ENCODE measurements at regions not wholly inside any gene's neighbourhood (a gene's known extent, or its start where the extent isn't known, plus 50 kb on each side); places are given as distances from the start of the nearest gene placed in this dataset.

- TF ChIP-seq CTCF (optimal IDR thresholded peaks at IDR 0.05 in 1 of 3, IDR thresholded peaks at IDR 0.05 in 1 of 3, conservative IDR thresholded peaks at IDR 0.05 in 1 of 3; ENCODE audit: extremely low read depth in 1 of 3, insufficient read depth in 2 of 3, low read length in 3 of 3) (no peak), EZH2 (IDR thresholded peaks at IDR 0.05; ENCODE audit: low read length) (no peak)
These were observed 64.3 kb upstream of the RNU6ATAC start for GRCh38 chr9:134228649-134229048.

Data from keratinocyte (primary cell).